HG02678 (cell line): ENCODE measurements at regions not wholly inside any gene's neighbourhood (a gene's known extent, or its start where the extent isn't known, plus 50 kb on each side); places are given as distances from the start of the nearest gene placed in this dataset.

Source experiments
- ATAC-seq: cut with Tn5 transposase; IDR thresholded peaks from one replicate; pipeline ENCODE4 v1.9.1; 2021; ENCODE audit warnings: mild to moderate bottlenecking, moderate library complexity; ENCODE audit not compliant: unreplicated experiment

- no peak for ATAC-seq
Observed at GRCh38 chr16:86710602-86710950, 132.2 kb downstream of the FOXL1 start.

GRCh38 chr16:86712158-86713009, 134.0 kb downstream of the FOXL1 start:
- no peak for ATAC-seq

GRCh38 chr16:86713021-86713631, 134.8 kb downstream of the FOXL1 start:
- ATAC-seq, result no peak

- no peak for ATAC-seq
Observed at GRCh38 chr16:86714166-86714565, 135.8 kb downstream of the FOXL1 start.

- ATAC-seq, result no peak
Observed at GRCh38 chr16:86716649-86717048, 138.3 kb downstream of the FOXL1 start.

- ATAC-seq, result no peak
Observed at GRCh38 chr16:86718118-86718517, 139.8 kb downstream of the FOXL1 start.

- ATAC-seq, result no peak
Observed at GRCh38 chr16:86722970-86723369, 144.6 kb downstream of the FOXL1 start.

GRCh38 chr16:86723689-86724088, 145.3 kb downstream of the FOXL1 start:
- ATAC-seq, result no peak

- ATAC-seq, result no peak
Observed at GRCh38 chr16:86725401-86725800, 147.1 kb downstream of the FOXL1 start.

GRCh38 chr16:86726340-86726739, 148.0 kb downstream of the FOXL1 start:
- no peak for ATAC-seq

- ATAC-seq, result no peak
Observed at GRCh38 chr16:86727131-86727530, 148.8 kb downstream of the FOXL1 start.

- ATAC-seq, result no peak
Observed at GRCh38 chr16:86727632-86728031, 149.3 kb downstream of the FOXL1 start.

GRCh38 chr16:86729686-86730085, 151.3 kb downstream of the FOXL1 start:
- ATAC-seq, result no peak

GRCh38 chr16:86730086-86730485, 151.7 kb downstream of the FOXL1 start:
- ATAC-seq, result no peak

GRCh38 chr16:86730597-86730996, 152.2 kb downstream of the FOXL1 start:
- ATAC-seq, result no peak

- ATAC-seq, result no peak
Observed at GRCh38 chr16:86732621-86733295, 154.4 kb downstream of the FOXL1 start.

- no peak for ATAC-seq
Observed at GRCh38 chr16:86733546-86734254, 155.4 kb downstream of the FOXL1 start.

GRCh38 chr16:86734543-86735460, 156.5 kb downstream of the FOXL1 start:
- no peak for ATAC-seq

GRCh38 chr16:86735727-86736126, 157.4 kb downstream of the FOXL1 start:
- no peak for ATAC-seq

- no peak for ATAC-seq
Observed at GRCh38 chr16:86736502-86736901, 158.2 kb downstream of the FOXL1 start.
